ENCODE measurements at regions not wholly inside any gene's neighbourhood (a gene's known extent, or its start where the extent isn't known, plus 50 kb on each side); places are given as distances from the start of the nearest gene placed in this dataset.

- peaks cover 35% of the 10 kb centered on the region for H3K4me1 Mint-ChIP-seq
- peak; percentile 78 for ATAC-seq
These were observed 313.7 kb downstream of the MAF start for GRCh38 chr16:79286646-79287423.

GRCh38 chr16:79284766-79285165 lies 315.8 kb downstream of the MAF start:
- ATAC-seq = no peak

More at GRCh38 chr16:79286646-79287423, 313.7 kb downstream of the MAF start:
- peak; percentile 12 to 22 for DNase-seq
- no peaks in the 10 kb centered on the region for H3K9me3 Mint-ChIP-seq
- no peak overlapping the region for H3K27ac Mint-ChIP-seq
- peak overlapping the region; percentile 33 to 56 for H3K4me3 Mint-ChIP-seq
- H3K27me3 Mint-ChIP-seq = peaks cover 58% of the 10 kb centered on the region

GRCh38 chr16:79283578-79283977 lies 317.0 kb downstream of the MAF start:
- no peak overlapping the region for H3K4me3 Mint-ChIP-seq
- DNase-seq = no peak
- H3K4me1 Mint-ChIP-seq = peaks cover 54% of the 10 kb centered on the region

More at GRCh38 chr16:79284766-79285165, 315.8 kb downstream of the MAF start:
- Mint-ChIP-seq H3K27ac (no peak overlapping the region), H3K9me3 (no peaks in the 10 kb centered on the region), H3K4me3 (no peak overlapping the region), H3K4me1 (peaks cover 42% of the 10 kb centered on the region), H3K27me3 (peaks cover 60% of the 10 kb centered on the region)
- no peak for DNase-seq

GRCh38 chr16:79282806-79283205 lies 317.7 kb downstream of the MAF start:
- ATAC-seq (no peak), DNase-seq (no peak)
- peaks cover 60% of the 10 kb centered on the region for H3K27me3 Mint-ChIP-seq
- no peak overlapping the region for H3K27ac Mint-ChIP-seq
- peaks cover 60% of the 10 kb centered on the region for H3K4me1 Mint-ChIP-seq
- peak overlapping the region in 1 of 2 donors; percentile 29 for H3K4me3 Mint-ChIP-seq
- no peaks in the 10 kb centered on the region for H3K9me3 Mint-ChIP-seq

More at GRCh38 chr16:79283578-79283977, 317.0 kb downstream of the MAF start:
- Mint-ChIP-seq H3K9me3 (no peaks in the 10 kb centered on the region), H3K27me3 (peaks cover 60% of the 10 kb centered on the region), H3K27ac (no peak overlapping the region)
- ATAC-seq = no peak

- ATAC-seq = peak; percentile 95
- Mint-ChIP-seq H3K9me3 (no peaks in the 10 kb centered on the region), H3K4me3 (peak overlapping the region; percentile 42 to 63), H3K27me3 (peaks cover 86% of the 10 kb centered on the region), H3K4me1 (peaks cover 49% of the 10 kb centered on the region), H3K27ac (peak overlapping the region in 1 of 2 donors; percentile 22)
- peak; percentile 53 to 70 for DNase-seq
These were observed 322.0 kb downstream of the MAF start for GRCh38 chr16:79278506-79278905.

GRCh38 chr16:79276501-79276900 lies 324.0 kb downstream of the MAF start:
- H3K27me3 Mint-ChIP-seq = peaks cover 93% of the 10 kb centered on the region
- H3K4me1 Mint-ChIP-seq = peaks cover 50% of the 10 kb centered on the region
- no peak overlapping the region for H3K27ac Mint-ChIP-seq

GRCh38 chr16:79274264-79274663 lies 326.3 kb downstream of the MAF start:
- Mint-ChIP-seq H3K27me3 (peaks cover 75% of the 10 kb centered on the region), H3K4me1 (peaks cover 62% of the 10 kb centered on the region), H3K4me3 (no peak overlapping the region), H3K9me3 (no peaks in the 10 kb centered on the region), H3K27ac (no peak overlapping the region)
- DNase-seq (no peak), ATAC-seq (no peak)

More at GRCh38 chr16:79276501-79276900, 324.0 kb downstream of the MAF start:
- DNase-seq (no peak), ATAC-seq (no peak)
- no peak overlapping the region for H3K4me3 Mint-ChIP-seq
- no peaks in the 10 kb centered on the region for H3K9me3 Mint-ChIP-seq

GRCh38 chr16:79272141-79272577 lies 328.4 kb downstream of the MAF start:
- Mint-ChIP-seq H3K9me3 (no peaks in the 10 kb centered on the region), H3K27ac (peak overlapping the region; percentile 14 to 73), H3K4me3 (peak overlapping the region; percentile 64 to 70), H3K27me3 (peaks cover 76% of the 10 kb centered on the region), H3K4me1 (peaks cover 65% of the 10 kb centered on the region)
- peak; percentile 78 for ATAC-seq
- peak; percentile 70 to 75 for DNase-seq

GRCh38 chr16:79271583-79271982 lies 329.0 kb downstream of the MAF start:
- H3K4me1 Mint-ChIP-seq = peaks cover 68% of the 10 kb centered on the region
- H3K27ac Mint-ChIP-seq = no peak overlapping the region
- no peak for ATAC-seq

GRCh38 chr16:79270011-79270410 lies 330.5 kb downstream of the MAF start:
- DNase-seq = peak in 1 of 2 donors; percentile 10
- peaks cover 76% of the 10 kb centered on the region for H3K27me3 Mint-ChIP-seq
- H3K4me3 Mint-ChIP-seq = peak overlapping the region in 1 of 2 donors; percentile 11
- H3K4me1 Mint-ChIP-seq = peaks cover 68% of the 10 kb centered on the region
- peaks cover 0 to 4% of the 10 kb centered on the region in 2 donors for H3K9me3 Mint-ChIP-seq
- ATAC-seq = no peak
- no peak overlapping the region for H3K27ac Mint-ChIP-seq

More at GRCh38 chr16:79271583-79271982, 329.0 kb downstream of the MAF start:
- no peak for DNase-seq
- Mint-ChIP-seq H3K9me3 (peaks cover 0 to 2% of the 10 kb centered on the region in 2 donors), H3K27me3 (peaks cover 76% of the 10 kb centered on the region), H3K4me3 (peak overlapping the region; percentile 64 to 70)

- Mint-ChIP-seq H3K27me3 (peaks cover 76% of the 10 kb centered on the region), H3K4me1 (peaks cover 68% of the 10 kb centered on the region), H3K9me3 (peaks cover 0 to 4% of the 10 kb centered on the region in 2 donors), H3K27ac (no peak overlapping the region), H3K4me3 (peak overlapping the region; percentile 11 to 35)
- DNase-seq = peak; percentile 64 to 81
- peak; percentile 89 for ATAC-seq
These were observed 331.2 kb downstream of the MAF start for GRCh38 chr16:79269211-79269863.

GRCh38 chr16:79267781-79268180 lies 332.8 kb downstream of the MAF start:
- Mint-ChIP-seq H3K4me1 (peaks cover 57% of the 10 kb centered on the region), H3K27me3 (peaks cover 76% of the 10 kb centered on the region), H3K27ac (no peak overlapping the region), H3K4me3 (peak overlapping the region in 1 of 2 donors; percentile 40), H3K9me3 (peaks cover 0 to 4% of the 10 kb centered on the region in 2 donors)
- DNase-seq (peak in 1 of 2 donors; percentile 26), ATAC-seq (peak; percentile 29)

GRCh38 chr16:79267146-79267545 lies 333.4 kb downstream of the MAF start:
- no peak overlapping the region for H3K27ac Mint-ChIP-seq

GRCh38 chr16:79265701-79266100 lies 334.8 kb downstream of the MAF start:
- Mint-ChIP-seq H3K9me3 (peaks cover 0 to 4% of the 10 kb centered on the region in 2 donors), H3K27me3 (peaks cover 84% of the 10 kb centered on the region), H3K27ac (no peak overlapping the region), H3K4me1 (peaks cover 38% of the 10 kb centered on the region), H3K4me3 (no peak overlapping the region)
- DNase-seq (no peak), ATAC-seq (no peak)

More at GRCh38 chr16:79267146-79267545, 333.4 kb downstream of the MAF start:
- H3K4me1 Mint-ChIP-seq = peaks cover 51% of the 10 kb centered on the region
- peaks cover 76% of the 10 kb centered on the region for H3K27me3 Mint-ChIP-seq
- DNase-seq = no peak
- peaks cover 0 to 4% of the 10 kb centered on the region in 2 donors for H3K9me3 Mint-ChIP-seq
- H3K4me3 Mint-ChIP-seq = no peak overlapping the region
- ATAC-seq = no peak

GRCh38 chr16:79265196-79265595 lies 335.3 kb downstream of the MAF start:
- no peak for DNase-seq
- H3K27me3 Mint-ChIP-seq = peaks cover 90% of the 10 kb centered on the region
- no peak for ATAC-seq
- peaks cover 33% of the 10 kb centered on the region for H3K4me1 Mint-ChIP-seq
- H3K27ac Mint-ChIP-seq = no peak overlapping the region
- no peak overlapping the region for H3K4me3 Mint-ChIP-seq
- H3K9me3 Mint-ChIP-seq = peaks cover 0 to 4% of the 10 kb centered on the region in 2 donors
